SK-N-MC (cell line): ENCODE measurements at regions not wholly inside any gene's neighbourhood (a gene's known extent, or its start where the extent isn't known, plus 50 kb on each side); places are given as distances from the start of the nearest gene placed in this dataset.

Experiments
- DNase-seq: peaks from one replicate; pipeline ENCODE4 v3.0.0-alpha.2; 2011; ENCODE audit warnings: low read depth, low spot score
- H3K27ac ChIP-seq: fragments of 200-600 bp; sonication (generic); 2 replicates; pipeline ENCODE4 v1.5.1; 2016; ENCODE audit warnings: mixed run types
- H3K36me3 ChIP-seq: fragments of 200-600 bp; sonication (generic); 2 replicates; pipeline ENCODE4 v1.6.1; 2017; ENCODE audit warnings: antibody characterized with exemption, low read length, mixed read lengths; ENCODE audit not compliant: insufficient read depth
- H3K4me3 ChIP-seq: fragments of 200-600 bp; sonication (generic); 2 replicates; pipeline ENCODE4 v1.5.1; 2016
- H3K9ac ChIP-seq: fragments of 200-600 bp; sonication (generic); 2 replicates; pipeline ENCODE4 v1.8.0; 2017; ENCODE audit warnings: mixed run types, mixed read lengths; ENCODE audit not compliant: insufficient read length
- H3K9me3 ChIP-seq: fragments of 200-600 bp; sonication (generic); 2 replicates; pipeline ENCODE4 v1.6.1; 2017; ENCODE audit warnings: low read depth, mild to moderate bottlenecking, antibody characterized with exemption, low read length, moderate library complexity, mixed read lengths
- EZH2 ChIP-seq: fragments of 200-600 bp; sonication (generic); IDR thresholded peaks from one replicate; pipeline ENCODE4 v1.6.1; 2017; ENCODE audit warnings: antibody characterized with exemption
- FOXP2 ChIP-seq: optimal IDR thresholded peaks from 2 replicates; pipeline ENCODE3; 2011; ENCODE audit warnings: mild to moderate bottlenecking, moderate library complexity; ENCODE audit not compliant: insufficient read depth; ENCODE audit errors: extremely low read length, control extremely low read depth
- POLR2AphosphoS5 ChIP-seq: IDR thresholded peaks from 2 replicates; pipeline ENCODE4 v1.6.1; 2012; ENCODE audit warnings: mild to moderate bottlenecking, low read depth, low read length, borderline replicate concordance

GRCh38 chr14:104486222-104486923 lies 93.2 kb upstream of the C14orf180 start:
- DNase-seq, result no peak
- H3K9ac ChIP-seq, result no peak overlapping the region
- H3K27ac ChIP-seq, result no peak overlapping the region
- no peak for TF ChIP-seq EZH2
- TF ChIP-seq POLR2AphosphoS5, result no peak
- TF ChIP-seq FOXP2, result no peak
- no peaks in the 10 kb centered on the region for H3K36me3 ChIP-seq
- no peaks in the 10 kb centered on the region for H3K9me3 ChIP-seq
- no peak overlapping the region for H3K4me3 ChIP-seq

GRCh38 chr14:104494483-104494882 lies 85.1 kb upstream of the C14orf180 start:
- H3K36me3 ChIP-seq, result no peaks in the 10 kb centered on the region
- TF ChIP-seq POLR2AphosphoS5 (no peak), EZH2 (no peak), FOXP2 (no peak)
- no peaks in the 10 kb centered on the region for H3K9me3 ChIP-seq
- DNase-seq, result no peak
- H3K27ac ChIP-seq, result no peak overlapping the region
- H3K4me3 ChIP-seq, result no peak overlapping the region
- no peak overlapping the region for H3K9ac ChIP-seq

- H3K4me3 ChIP-seq, result no peak overlapping the region
- H3K36me3 ChIP-seq, result no peaks in the 10 kb centered on the region
- DNase-seq, result no peak
- no peak overlapping the region for H3K27ac ChIP-seq
- H3K9me3 ChIP-seq, result no peaks in the 10 kb centered on the region
- H3K9ac ChIP-seq, result no peak overlapping the region
- TF ChIP-seq FOXP2, result no peak
- no peak for TF ChIP-seq EZH2
- TF ChIP-seq POLR2AphosphoS5, result no peak
Observed at GRCh38 chr14:104496095-104496494, 83.5 kb upstream of the C14orf180 start.

GRCh38 chr14:104499784-104500760 lies 79.5 kb upstream of the C14orf180 start:
- Histone ChIP-seq H3K9ac (no peak overlapping the region), H3K27ac (no peak overlapping the region), H3K36me3 (no peaks in the 10 kb centered on the region), H3K9me3 (no peaks in the 10 kb centered on the region), H3K4me3 (no peak overlapping the region)
- TF ChIP-seq POLR2AphosphoS5, result no peak
- TF ChIP-seq EZH2, result no peak
- no peak for TF ChIP-seq FOXP2
- DNase-seq, result no peak

GRCh38 chr14:104502060-104502459 lies 77.5 kb upstream of the C14orf180 start:
- no peaks in the 10 kb centered on the region for H3K36me3 ChIP-seq
- DNase-seq, result no peak
- TF ChIP-seq FOXP2 (no peak), EZH2 (no peak)
- H3K27ac ChIP-seq, result no peak overlapping the region
- H3K9ac ChIP-seq, result no peak overlapping the region
- H3K9me3 ChIP-seq, result no peaks in the 10 kb centered on the region
- no peak overlapping the region for H3K4me3 ChIP-seq

- DNase-seq, result no peak
- no peak overlapping the region for H3K9ac ChIP-seq
- no peaks in the 10 kb centered on the region for H3K36me3 ChIP-seq
- H3K27ac ChIP-seq, result no peak overlapping the region
- no peak for TF ChIP-seq FOXP2
- TF ChIP-seq POLR2AphosphoS5, result no peak
- no peak for TF ChIP-seq EZH2
- H3K4me3 ChIP-seq, result no peak overlapping the region
- H3K9me3 ChIP-seq, result no peaks in the 10 kb centered on the region
Observed at GRCh38 chr14:104503691-104504090, 75.9 kb upstream of the C14orf180 start.

- Histone ChIP-seq H3K27ac (no peak overlapping the region), H3K9ac (no peak overlapping the region), H3K36me3 (no peaks in the 10 kb centered on the region), H3K4me3 (no peak overlapping the region), H3K9me3 (no peaks in the 10 kb centered on the region)
- no peak for TF ChIP-seq EZH2
- no peak for TF ChIP-seq FOXP2
- TF ChIP-seq POLR2AphosphoS5, result no peak
- DNase-seq, result no peak
Observed at GRCh38 chr14:104504172-104504735, 75.3 kb upstream of the C14orf180 start.
